HL-60 (cell line): ENCODE measurements at regions not wholly inside any gene's neighbourhood (a gene's known extent, or its start where the extent isn't known, plus 50 kb on each side); places are given as distances from the start of the nearest gene placed in this dataset.

Source experiments
- POLR2AphosphoS5 ChIP-seq: IDR thresholded peaks from 2 replicates; pipeline ENCODE4 v1.6.1; 2012; ENCODE audit warnings: low read depth
- TF ChIP-seq, protein P1 (sequence below): IDR thresholded peaks from one replicate; pipeline ENCODE4 v1.5.1; 2011; ENCODE audit warnings: low read length, control low read depth, inconsistent platforms; ENCODE audit not compliant: insufficient read depth

DNA sequence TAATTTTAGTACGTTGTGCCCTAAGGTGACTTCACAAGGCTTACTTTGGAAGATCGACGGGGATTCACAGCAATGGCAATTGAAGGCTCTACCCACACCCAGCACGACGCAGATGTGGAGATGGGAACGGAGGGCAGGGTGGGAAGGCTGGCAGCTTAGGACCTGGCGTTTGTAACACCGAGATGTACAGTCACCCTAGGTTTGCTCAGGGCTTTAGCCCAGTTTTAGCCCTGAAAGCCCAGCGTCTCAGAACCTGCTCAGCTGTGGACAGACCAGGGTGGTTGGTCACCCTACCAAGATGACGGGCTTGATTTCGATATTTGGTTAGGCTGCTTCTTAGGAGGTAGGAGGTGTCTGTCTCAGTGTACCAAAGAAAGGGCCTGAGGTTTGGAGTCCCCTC is 100.5 kb upstream of the MED13L start:
- TF ChIP-seq, protein P1, sequence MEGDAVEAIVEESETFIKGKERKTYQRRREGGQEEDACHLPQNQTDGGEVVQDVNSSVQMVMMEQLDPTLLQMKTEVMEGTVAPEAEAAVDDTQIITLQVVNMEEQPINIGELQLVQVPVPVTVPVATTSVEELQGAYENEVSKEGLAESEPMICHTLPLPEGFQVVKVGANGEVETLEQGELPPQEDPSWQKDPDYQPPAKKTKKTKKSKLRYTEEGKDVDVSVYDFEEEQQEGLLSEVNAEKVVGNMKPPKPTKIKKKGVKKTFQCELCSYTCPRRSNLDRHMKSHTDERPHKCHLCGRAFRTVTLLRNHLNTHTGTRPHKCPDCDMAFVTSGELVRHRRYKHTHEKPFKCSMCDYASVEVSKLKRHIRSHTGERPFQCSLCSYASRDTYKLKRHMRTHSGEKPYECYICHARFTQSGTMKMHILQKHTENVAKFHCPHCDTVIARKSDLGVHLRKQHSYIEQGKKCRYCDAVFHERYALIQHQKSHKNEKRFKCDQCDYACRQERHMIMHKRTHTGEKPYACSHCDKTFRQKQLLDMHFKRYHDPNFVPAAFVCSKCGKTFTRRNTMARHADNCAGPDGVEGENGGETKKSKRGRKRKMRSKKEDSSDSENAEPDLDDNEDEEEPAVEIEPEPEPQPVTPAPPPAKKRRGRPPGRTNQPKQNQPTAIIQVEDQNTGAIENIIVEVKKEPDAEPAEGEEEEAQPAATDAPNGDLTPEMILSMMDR: no peak
- TF ChIP-seq POLR2AphosphoS5: no peak
